NT2/D1 (cell line): ENCODE measurements at regions not wholly inside any gene's neighbourhood (a gene's known extent, or its start where the extent isn't known, plus 50 kb on each side); places are given as distances from the start of the nearest gene placed in this dataset.

Experiments
- DNase-seq: peaks from one replicate; pipeline ENCODE4 v3.0.0-alpha.2; 2011; ENCODE audit warnings: low read depth, low spot score
- H3K27me3 ChIP-seq: 2 replicates; pipeline ENCODE4 v1.6.0; 2011; ENCODE audit warnings: mild to moderate bottlenecking; ENCODE audit not compliant: insufficient read length, insufficient read depth
- H3K36me3 ChIP-seq: 2 replicates; pipeline ENCODE4 v1.6.1; 2011; ENCODE audit warnings: mild to moderate bottlenecking, low read length, mixed read lengths; ENCODE audit not compliant: insufficient read depth, insufficient read length
- H3K4me1 ChIP-seq: 2 replicates; pipeline ENCODE4 v1.5.1; 2011; ENCODE audit not compliant: insufficient read depth, insufficient read length
- H3K4me3 ChIP-seq: 2 replicates; pipeline ENCODE4 v1.5.1; 2011; ENCODE audit warnings: low read depth; ENCODE audit not compliant: insufficient read length
- H3K9ac ChIP-seq: 2 replicates; pipeline ENCODE4 v1.6.0; 2011; ENCODE audit warnings: low read depth; ENCODE audit not compliant: insufficient read length
- H3K9me3 ChIP-seq: 2 replicates; pipeline ENCODE4 v1.5.1; 2011; ENCODE audit warnings: mild to moderate bottlenecking, low read length; ENCODE audit not compliant: insufficient read depth
- SUZ12 ChIP-seq: IDR thresholded peaks from 2 replicates; pipeline ENCODE4 v1.6.1; 2011; ENCODE audit not compliant: insufficient read length, insufficient read depth; ENCODE audit errors: extremely low read depth
- YY1 ChIP-seq: IDR thresholded peaks from 2 replicates; pipeline ENCODE4 v1.6.1; 2011; ENCODE audit not compliant: insufficient read length, insufficient read depth
- ZNF274 ChIP-seq: IDR thresholded peaks from 2 replicates; pipeline ENCODE4 v1.6.1; 2011; ENCODE audit warnings: mild to moderate bottlenecking, low read depth, low read length

- H3K27me3 ChIP-seq: no peaks in the 10 kb centered on the region
- TF ChIP-seq YY1: no peak
- TF ChIP-seq ZNF274: no peak
- TF ChIP-seq SUZ12: no peak
Observed at GRCh38 chr11:129266536-129266935, 74.4 kb upstream of the ARHGAP32 start.

GRCh38 chr11:129265125-129265788 lies 73.1 kb upstream of the ARHGAP32 start:
- no peaks in the 10 kb centered on the region for H3K4me1 ChIP-seq
- TF ChIP-seq YY1 (no peak), ZNF274 (no peak), SUZ12 (no peak)
- no peak overlapping the region for H3K4me3 ChIP-seq
- H3K36me3 ChIP-seq: peaks cover 4% of the 10 kb centered on the region
- no peak overlapping the region for H3K9ac ChIP-seq
- H3K27me3 ChIP-seq: no peaks in the 10 kb centered on the region
- H3K9me3 ChIP-seq: no peaks in the 10 kb centered on the region
- no peak for DNase-seq

More at GRCh38 chr11:129266536-129266935, 74.4 kb upstream of the ARHGAP32 start:
- no peaks in the 10 kb centered on the region for H3K4me1 ChIP-seq
- H3K9me3 ChIP-seq: no peaks in the 10 kb centered on the region
- no peak overlapping the region for H3K4me3 ChIP-seq
- peaks cover 4% of the 10 kb centered on the region for H3K36me3 ChIP-seq
- DNase-seq: no peak
- no peak overlapping the region for H3K9ac ChIP-seq

DNA sequence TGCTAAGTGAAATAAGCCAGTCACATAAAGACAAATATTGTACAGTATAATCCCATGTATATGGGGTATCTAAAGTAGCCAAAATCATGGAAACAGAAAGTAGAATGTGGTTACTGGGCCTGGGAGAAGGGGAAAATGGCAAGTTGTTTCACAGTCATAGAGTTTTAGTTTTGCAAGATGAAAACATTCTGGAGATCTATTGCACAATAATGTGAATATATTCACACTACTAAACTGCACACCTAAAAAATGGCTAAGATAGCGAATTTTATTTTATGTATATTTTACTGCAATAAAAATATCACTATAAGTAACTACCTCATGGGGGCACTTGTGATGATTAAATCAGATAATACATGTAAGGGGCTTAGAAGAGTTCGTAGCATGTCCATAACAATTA lies 72.0 kb upstream of the ARHGAP32 start:
- TF ChIP-seq ZNF274: no peak
- TF ChIP-seq SUZ12: no peak
- TF ChIP-seq YY1: no peak
- DNase-seq: no peak
- Histone ChIP-seq H3K9me3 (no peaks in the 10 kb centered on the region), H3K9ac (no peak overlapping the region), H3K27me3 (no peaks in the 10 kb centered on the region), H3K36me3 (peaks cover 4% of the 10 kb centered on the region), H3K4me1 (no peaks in the 10 kb centered on the region), H3K4me3 (no peak overlapping the region)

DNA sequence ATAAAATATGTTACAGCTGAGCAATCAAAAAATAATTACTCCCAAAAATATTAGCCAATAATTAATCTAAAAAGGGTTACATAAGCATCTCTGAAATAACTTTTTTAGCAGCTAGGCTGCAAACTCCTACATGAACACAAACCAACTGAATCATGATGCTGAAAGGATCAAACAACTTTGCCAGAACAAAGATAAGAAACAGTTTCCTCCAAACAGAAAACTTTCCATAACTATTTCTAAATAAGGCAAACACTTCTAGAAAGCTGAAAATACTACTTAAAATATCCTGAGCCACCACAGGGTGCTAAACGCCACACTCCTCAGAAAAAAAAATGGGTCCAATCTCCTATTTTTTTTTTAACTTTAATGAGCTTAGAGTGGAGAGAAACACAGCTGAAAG lies 68.6 kb upstream of the ARHGAP32 start:
- H3K9me3 ChIP-seq: 0 out of 2 replicates have a peak, but pooled peaks cover 4% of the 10 kb centered on the region
- TF ChIP-seq ZNF274: no peak
- TF ChIP-seq YY1: no peak
- TF ChIP-seq SUZ12: no peak
- H3K9ac ChIP-seq: no peak overlapping the region
- H3K27me3 ChIP-seq: no peaks in the 10 kb centered on the region
- no peak for DNase-seq
- H3K4me3 ChIP-seq: no peak overlapping the region
- H3K4me1 ChIP-seq: no peaks in the 10 kb centered on the region
- H3K36me3 ChIP-seq: no peaks in the 10 kb centered on the region

- DNase-seq: no peak
- Histone ChIP-seq H3K4me3 (no peak overlapping the region), H3K36me3 (no peaks in the 10 kb centered on the region), H3K9ac (no peak overlapping the region), H3K4me1 (no peaks in the 10 kb centered on the region), H3K27me3 (no peaks in the 10 kb centered on the region), H3K9me3 (0 out of 2 replicates have a peak, but pooled peaks cover 4% of the 10 kb centered on the region)
- TF ChIP-seq ZNF274 (no peak), SUZ12 (no peak), YY1 (no peak)
Observed at GRCh38 chr11:129259931-129260348, 67.8 kb upstream of the ARHGAP32 start.

DNA sequence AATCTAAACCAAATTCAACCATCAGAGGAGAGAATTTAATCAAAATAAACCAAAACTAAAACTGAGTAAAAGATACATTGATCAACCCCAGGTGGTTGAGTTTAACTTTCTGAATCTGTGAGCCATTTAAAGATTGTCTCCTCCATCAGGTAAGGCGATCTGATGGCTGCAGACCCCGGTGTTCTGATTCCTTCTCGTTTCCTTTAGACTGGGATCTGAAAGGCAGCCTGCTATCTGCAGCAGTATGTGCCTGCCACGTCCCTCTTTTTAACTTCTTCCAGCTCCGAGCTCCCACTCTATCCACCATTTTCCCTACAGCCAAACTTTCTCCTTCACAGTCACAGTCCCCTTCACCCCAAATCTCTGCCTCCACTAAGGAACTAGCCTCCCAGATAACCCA lies 66.1 kb upstream of the ARHGAP32 start:
- no peak overlapping the region for H3K4me3 ChIP-seq
- H3K27me3 ChIP-seq: no peaks in the 10 kb centered on the region
- DNase-seq: no peak
- H3K9me3 ChIP-seq: 0 out of 2 replicates have a peak, but pooled peaks cover 4% of the 10 kb centered on the region
- H3K9ac ChIP-seq: no peak overlapping the region
- H3K4me1 ChIP-seq: no peaks in the 10 kb centered on the region
- TF ChIP-seq SUZ12: no peak
- no peak for TF ChIP-seq YY1
- TF ChIP-seq ZNF274: no peak
- H3K36me3 ChIP-seq: no peaks in the 10 kb centered on the region

GRCh38 chr11:129257512-129257911 lies 65.4 kb upstream of the ARHGAP32 start:
- Histone ChIP-seq H3K36me3 (no peaks in the 10 kb centered on the region), H3K9ac (no peak overlapping the region), H3K27me3 (no peaks in the 10 kb centered on the region), H3K9me3 (0 out of 2 replicates have a peak, but pooled peaks cover 4% of the 10 kb centered on the region), H3K4me1 (no peaks in the 10 kb centered on the region), H3K4me3 (no peak overlapping the region)
- no peak for TF ChIP-seq ZNF274
- TF ChIP-seq YY1: no peak
- no peak for TF ChIP-seq SUZ12
- no peak for DNase-seq
